Upper lobe of left lung (tissue), 4 donors: ENCODE measurements at regions not wholly inside any gene's neighbourhood (a gene's known extent, or its start where the extent isn't known, plus 50 kb on each side); places are given as distances from the start of the nearest gene placed in this dataset.

Experiments used
- EP300 ChIP-seq, 4 donors: sonication (generic); formaldehyde crosslinking; IDR thresholded peaks; one replicate each; pipeline ENCODE4 v1.5.1; 2017; ENCODE audit warnings: antibody characterized with exemption in 4 of 4, control low read depth in 2 of 4
- POLR2A ChIP-seq, 4 donors: fragments of 450-650 bp; IDR thresholded peaks; one replicate each; pipeline ENCODE4 v1.5.1; 2016 to 2017; ENCODE audit warnings: antibody characterized with exemption in 4 of 4, mild to moderate bottlenecking in 2 of 4
- POLR2AphosphoS5 ChIP-seq, 2 donors: sonication (generic); formaldehyde crosslinking; IDR thresholded peaks; one replicate each; pipeline ENCODE4 v1.5.1; 2017; ENCODE audit warnings: antibody characterized with exemption in 2 of 2
- TF ChIP-seq, protein P1 (sequence below), 6 experiments: fragments of 450-650 bp in 4 of 6; fragments of 200-600 bp in 2 of 6; sonication (generic) in 2 of 6; IDR thresholded peaks; one replicate each; pipeline ENCODE4 v1.5.1; 2016 to 2019; ENCODE audit warnings: antibody characterized with exemption in 6 of 6

DNA sequence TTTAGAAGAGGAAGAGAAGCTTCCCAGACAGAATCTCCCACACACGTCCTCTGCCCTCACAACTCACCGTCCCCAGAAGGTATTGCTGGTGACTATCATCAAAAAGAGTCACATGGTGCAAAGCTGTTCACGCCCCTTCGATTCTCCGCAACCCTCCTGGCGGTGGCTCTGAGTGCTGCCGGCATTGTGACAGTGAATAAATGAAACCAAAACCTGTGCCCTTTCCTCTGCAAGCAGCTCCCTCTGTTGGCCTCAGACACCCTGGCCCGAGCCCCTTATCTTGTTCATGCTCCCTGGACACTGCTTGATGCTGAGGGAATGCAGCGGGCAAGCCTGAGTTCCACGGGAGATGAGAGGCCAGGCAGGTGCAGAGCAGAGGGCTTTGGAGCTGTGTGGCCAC is 510.3 kb downstream of the NPHP4 start:
- TF ChIP-seq, protein P1, sequence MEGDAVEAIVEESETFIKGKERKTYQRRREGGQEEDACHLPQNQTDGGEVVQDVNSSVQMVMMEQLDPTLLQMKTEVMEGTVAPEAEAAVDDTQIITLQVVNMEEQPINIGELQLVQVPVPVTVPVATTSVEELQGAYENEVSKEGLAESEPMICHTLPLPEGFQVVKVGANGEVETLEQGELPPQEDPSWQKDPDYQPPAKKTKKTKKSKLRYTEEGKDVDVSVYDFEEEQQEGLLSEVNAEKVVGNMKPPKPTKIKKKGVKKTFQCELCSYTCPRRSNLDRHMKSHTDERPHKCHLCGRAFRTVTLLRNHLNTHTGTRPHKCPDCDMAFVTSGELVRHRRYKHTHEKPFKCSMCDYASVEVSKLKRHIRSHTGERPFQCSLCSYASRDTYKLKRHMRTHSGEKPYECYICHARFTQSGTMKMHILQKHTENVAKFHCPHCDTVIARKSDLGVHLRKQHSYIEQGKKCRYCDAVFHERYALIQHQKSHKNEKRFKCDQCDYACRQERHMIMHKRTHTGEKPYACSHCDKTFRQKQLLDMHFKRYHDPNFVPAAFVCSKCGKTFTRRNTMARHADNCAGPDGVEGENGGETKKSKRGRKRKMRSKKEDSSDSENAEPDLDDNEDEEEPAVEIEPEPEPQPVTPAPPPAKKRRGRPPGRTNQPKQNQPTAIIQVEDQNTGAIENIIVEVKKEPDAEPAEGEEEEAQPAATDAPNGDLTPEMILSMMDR (IDR thresholded peaks at IDR 0.05) = peak in 1 of 6 experiments; percentile 5
- TF ChIP-seq POLR2AphosphoS5 (IDR thresholded peaks at IDR 0.05) = no peak
- TF ChIP-seq POLR2A (IDR thresholded peaks at IDR 0.05) = no peak
- no peak for TF ChIP-seq EP300 (IDR thresholded peaks at IDR 0.05)
